Glomerular endothelial cell (primary cell): ENCODE measurements at regions not wholly inside any gene's neighbourhood (a gene's known extent, or its start where the extent isn't known, plus 50 kb on each side); places are given as distances from the start of the nearest gene placed in this dataset.
"Not testable (repeated sequence)": the region's sequence is repeated elsewhere in the genome, so short reads cannot be mapped to it uniquely, and the experiment has no call there.

Experiments used
- DNase-seq: peaks from one replicate; pipeline ENCODE4 v3.0.0-alpha.2; 2011; ENCODE audit warnings: low read depth, low spot score; ENCODE audit errors: extremely low read depth

- DNase-seq, result not testable (repeated sequence)
Observed at GRCh38 chrX:131696989-131697388, 153.1 kb downstream of the OR13H1 start.

- no peak for DNase-seq
Observed at GRCh38 chrX:131703646-131704045, 159.8 kb downstream of the OR13H1 start.

GRCh38 chrX:131704136-131704695, 160.3 kb downstream of the OR13H1 start:
- peak; percentile 86 for DNase-seq

- DNase-seq, result no peak
Observed at GRCh38 chrX:131709553-131709952, 165.7 kb downstream of the OR13H1 start.

GRCh38 chrX:131711478-131711867, 167.6 kb downstream of the OR13H1 start:
- no peak for DNase-seq

- DNase-seq, result no peak
Observed at GRCh38 chrX:131723646-131724045, 179.8 kb downstream of the OR13H1 start.

- DNase-seq, result no peak
Observed at GRCh38 chrX:131724292-131724691, 180.4 kb downstream of the OR13H1 start.

GRCh38 chrX:131725001-131725654, 181.3 kb downstream of the OR13H1 start:
- no peak for DNase-seq

- DNase-seq, result no peak
Observed at GRCh38 chrX:131727778-131728177, 183.9 kb downstream of the OR13H1 start.

GRCh38 chrX:131728295-131729145, 184.6 kb downstream of the OR13H1 start:
- DNase-seq, result peak; percentile 88

- DNase-seq, result no peak
Observed at GRCh38 chrX:131729295-131729694, 185.4 kb downstream of the OR13H1 start.

- DNase-seq, result no peak
Observed at GRCh38 chrX:131734621-131735020, 190.7 kb downstream of the OR13H1 start.

GRCh38 chrX:131735127-131735526, 191.3 kb downstream of the OR13H1 start:
- DNase-seq, result no peak

- no peak for DNase-seq
Observed at GRCh38 chrX:131739823-131740222, 195.9 kb downstream of the OR13H1 start.

- DNase-seq, result no peak
Observed at GRCh38 chrX:131741103-131741581, 197.3 kb downstream of the OR13H1 start.

GRCh38 chrX:131745942-131746489, 202.1 kb downstream of the OR13H1 start:
- no peak for DNase-seq

GRCh38 chrX:131746491-131746968, 202.7 kb downstream of the OR13H1 start:
- no peak for DNase-seq

GRCh38 chrX:131747173-131747572, 203.3 kb downstream of the OR13H1 start:
- no peak for DNase-seq

- DNase-seq, result no peak
Observed at GRCh38 chrX:131752493-131753198, 208.8 kb downstream of the OR13H1 start.

GRCh38 chrX:131762802-131763234, 218.9 kb downstream of the OR13H1 start:
- DNase-seq, result no peak

- no peak for DNase-seq
Observed at GRCh38 chrX:131763674-131764073, 219.8 kb downstream of the OR13H1 start.
